ENCODE measurements at regions not wholly inside any gene's neighbourhood (a gene's known extent, or its start where the extent isn't known, plus 50 kb on each side); places are given as distances from the start of the nearest gene placed in this dataset.

DNA sequence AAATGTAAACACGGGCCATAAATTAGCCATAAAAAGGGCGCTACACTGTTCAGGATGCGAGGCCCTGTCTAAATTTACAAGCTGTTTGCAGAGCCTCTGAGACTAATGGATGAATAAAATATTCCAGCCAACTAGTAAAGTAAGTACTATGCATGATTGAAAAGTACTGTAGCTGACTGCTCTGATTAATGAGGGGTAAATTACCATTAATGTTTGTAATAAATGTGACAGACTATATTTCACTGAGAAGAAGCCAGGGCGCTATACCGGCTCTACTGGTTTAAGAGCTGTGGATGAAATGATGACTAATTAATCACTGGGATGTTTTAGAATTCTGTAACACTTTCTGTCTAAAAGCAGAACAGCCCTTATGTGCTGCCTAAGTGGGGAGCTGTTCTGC lies 54.3 kb upstream of the RGPD4 start:
- TF ChIP-seq, protein P1, sequence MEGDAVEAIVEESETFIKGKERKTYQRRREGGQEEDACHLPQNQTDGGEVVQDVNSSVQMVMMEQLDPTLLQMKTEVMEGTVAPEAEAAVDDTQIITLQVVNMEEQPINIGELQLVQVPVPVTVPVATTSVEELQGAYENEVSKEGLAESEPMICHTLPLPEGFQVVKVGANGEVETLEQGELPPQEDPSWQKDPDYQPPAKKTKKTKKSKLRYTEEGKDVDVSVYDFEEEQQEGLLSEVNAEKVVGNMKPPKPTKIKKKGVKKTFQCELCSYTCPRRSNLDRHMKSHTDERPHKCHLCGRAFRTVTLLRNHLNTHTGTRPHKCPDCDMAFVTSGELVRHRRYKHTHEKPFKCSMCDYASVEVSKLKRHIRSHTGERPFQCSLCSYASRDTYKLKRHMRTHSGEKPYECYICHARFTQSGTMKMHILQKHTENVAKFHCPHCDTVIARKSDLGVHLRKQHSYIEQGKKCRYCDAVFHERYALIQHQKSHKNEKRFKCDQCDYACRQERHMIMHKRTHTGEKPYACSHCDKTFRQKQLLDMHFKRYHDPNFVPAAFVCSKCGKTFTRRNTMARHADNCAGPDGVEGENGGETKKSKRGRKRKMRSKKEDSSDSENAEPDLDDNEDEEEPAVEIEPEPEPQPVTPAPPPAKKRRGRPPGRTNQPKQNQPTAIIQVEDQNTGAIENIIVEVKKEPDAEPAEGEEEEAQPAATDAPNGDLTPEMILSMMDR (conservative IDR thresholded peaks at IDR 0.05; ENCODE audit: low read depth, low read length), result no peak
- TF ChIP-seq EZH2 (IDR thresholded peaks at IDR 0.05; ENCODE audit: borderline replicate concordance, low read depth, low read length, poor library complexity, severe bottlenecking), result no peak

Measured in A673 (cell line).